ENCODE measurements at regions not wholly inside any gene's neighbourhood (a gene's known extent, or its start where the extent isn't known, plus 50 kb on each side); places are given as distances from the start of the nearest gene placed in this dataset.

GRCh38 chr12:4084573-4084972, 189.0 kb upstream of the CCND2 start:
- TF ChIP-seq POLR2A (IDR thresholded peaks at IDR 0.05; ENCODE audit: low read depth, low read length): no peak
- TF ChIP-seq, protein P1, sequence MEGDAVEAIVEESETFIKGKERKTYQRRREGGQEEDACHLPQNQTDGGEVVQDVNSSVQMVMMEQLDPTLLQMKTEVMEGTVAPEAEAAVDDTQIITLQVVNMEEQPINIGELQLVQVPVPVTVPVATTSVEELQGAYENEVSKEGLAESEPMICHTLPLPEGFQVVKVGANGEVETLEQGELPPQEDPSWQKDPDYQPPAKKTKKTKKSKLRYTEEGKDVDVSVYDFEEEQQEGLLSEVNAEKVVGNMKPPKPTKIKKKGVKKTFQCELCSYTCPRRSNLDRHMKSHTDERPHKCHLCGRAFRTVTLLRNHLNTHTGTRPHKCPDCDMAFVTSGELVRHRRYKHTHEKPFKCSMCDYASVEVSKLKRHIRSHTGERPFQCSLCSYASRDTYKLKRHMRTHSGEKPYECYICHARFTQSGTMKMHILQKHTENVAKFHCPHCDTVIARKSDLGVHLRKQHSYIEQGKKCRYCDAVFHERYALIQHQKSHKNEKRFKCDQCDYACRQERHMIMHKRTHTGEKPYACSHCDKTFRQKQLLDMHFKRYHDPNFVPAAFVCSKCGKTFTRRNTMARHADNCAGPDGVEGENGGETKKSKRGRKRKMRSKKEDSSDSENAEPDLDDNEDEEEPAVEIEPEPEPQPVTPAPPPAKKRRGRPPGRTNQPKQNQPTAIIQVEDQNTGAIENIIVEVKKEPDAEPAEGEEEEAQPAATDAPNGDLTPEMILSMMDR (conservative IDR thresholded peaks at IDR 0.05; ENCODE audit: low read depth, low read length): no peak
- TF ChIP-seq MAZ (IDR thresholded peaks at IDR 0.05; ENCODE audit: borderline replicate concordance, low read depth, low read length): no peak
- TF ChIP-seq MXI1 (IDR thresholded peaks at IDR 0.05; ENCODE audit: borderline replicate concordance, low read depth, low read length): no peak
- TF ChIP-seq RAD21 (IDR thresholded peaks at IDR 0.05; ENCODE audit: low read length): no peak
- TF ChIP-seq SMC3 (IDR thresholded peaks at IDR 0.05; ENCODE audit: low read depth, low read length): no peak
- TF ChIP-seq NFE2L2 (IDR thresholded peaks at IDR 0.05; ENCODE audit: low read depth, low read length): no peak
- no peak for TF ChIP-seq BHLHE40 (IDR thresholded peaks at IDR 0.05; ENCODE audit: low read depth, low read length)
- TF ChIP-seq, protein P2, sequence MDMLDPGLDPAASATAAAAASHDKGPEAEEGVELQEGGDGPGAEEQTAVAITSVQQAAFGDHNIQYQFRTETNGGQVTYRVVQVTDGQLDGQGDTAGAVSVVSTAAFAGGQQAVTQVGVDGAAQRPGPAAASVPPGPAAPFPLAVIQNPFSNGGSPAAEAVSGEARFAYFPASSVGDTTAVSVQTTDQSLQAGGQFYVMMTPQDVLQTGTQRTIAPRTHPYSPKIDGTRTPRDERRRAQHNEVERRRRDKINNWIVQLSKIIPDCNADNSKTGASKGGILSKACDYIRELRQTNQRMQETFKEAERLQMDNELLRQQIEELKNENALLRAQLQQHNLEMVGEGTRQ (IDR thresholded peaks at IDR 0.05; ENCODE audit: low read depth, low read length): no peak
- TF ChIP-seq RCOR1 (IDR thresholded peaks at IDR 0.05; ENCODE audit: insufficient replicate concordance, low read length): no peak
- TF ChIP-seq FOS (IDR thresholded peaks at IDR 0.05; ENCODE audit: low read depth, low read length): no peak
- TF ChIP-seq CHD1 (IDR thresholded peaks at IDR 0.05; ENCODE audit: low read depth, low read length): no peak

All from IMR-90 (cell line).